ENCODE measurements at regions not wholly inside any gene's neighbourhood (a gene's known extent, or its start where the extent isn't known, plus 50 kb on each side); places are given as distances from the start of the nearest gene placed in this dataset.

GRCh38 chr10:8192301-8192700 is 137.8 kb downstream of the GATA3 start:
- no peak for TF ChIP-seq EP300 (IDR thresholded peaks at IDR 0.05; ENCODE audit: borderline replicate concordance)
- no peak for TF ChIP-seq TAF1 (IDR thresholded peaks at IDR 0.05; ENCODE audit: low read depth)
- no peak for TF ChIP-seq MAX (IDR thresholded peaks at IDR 0.05)
- TF ChIP-seq FOXM1 (IDR thresholded peaks at IDR 0.05; ENCODE audit: borderline replicate concordance, low read depth): no peak
- TF ChIP-seq, protein P1, sequence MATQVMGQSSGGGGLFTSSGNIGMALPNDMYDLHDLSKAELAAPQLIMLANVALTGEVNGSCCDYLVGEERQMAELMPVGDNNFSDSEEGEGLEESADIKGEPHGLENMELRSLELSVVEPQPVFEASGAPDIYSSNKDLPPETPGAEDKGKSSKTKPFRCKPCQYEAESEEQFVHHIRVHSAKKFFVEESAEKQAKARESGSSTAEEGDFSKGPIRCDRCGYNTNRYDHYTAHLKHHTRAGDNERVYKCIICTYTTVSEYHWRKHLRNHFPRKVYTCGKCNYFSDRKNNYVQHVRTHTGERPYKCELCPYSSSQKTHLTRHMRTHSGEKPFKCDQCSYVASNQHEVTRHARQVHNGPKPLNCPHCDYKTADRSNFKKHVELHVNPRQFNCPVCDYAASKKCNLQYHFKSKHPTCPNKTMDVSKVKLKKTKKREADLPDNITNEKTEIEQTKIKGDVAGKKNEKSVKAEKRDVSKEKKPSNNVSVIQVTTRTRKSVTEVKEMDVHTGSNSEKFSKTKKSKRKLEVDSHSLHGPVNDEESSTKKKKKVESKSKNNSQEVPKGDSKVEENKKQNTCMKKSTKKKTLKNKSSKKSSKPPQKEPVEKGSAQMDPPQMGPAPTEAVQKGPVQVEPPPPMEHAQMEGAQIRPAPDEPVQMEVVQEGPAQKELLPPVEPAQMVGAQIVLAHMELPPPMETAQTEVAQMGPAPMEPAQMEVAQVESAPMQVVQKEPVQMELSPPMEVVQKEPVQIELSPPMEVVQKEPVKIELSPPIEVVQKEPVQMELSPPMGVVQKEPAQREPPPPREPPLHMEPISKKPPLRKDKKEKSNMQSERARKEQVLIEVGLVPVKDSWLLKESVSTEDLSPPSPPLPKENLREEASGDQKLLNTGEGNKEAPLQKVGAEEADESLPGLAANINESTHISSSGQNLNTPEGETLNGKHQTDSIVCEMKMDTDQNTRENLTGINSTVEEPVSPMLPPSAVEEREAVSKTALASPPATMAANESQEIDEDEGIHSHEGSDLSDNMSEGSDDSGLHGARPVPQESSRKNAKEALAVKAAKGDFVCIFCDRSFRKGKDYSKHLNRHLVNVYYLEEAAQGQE (IDR thresholded peaks at IDR 0.05; ENCODE audit: low read depth): no peak
- no peak for TF ChIP-seq YY1 (IDR thresholded peaks at IDR 0.05; ENCODE audit: low read depth)
- TF ChIP-seq RAD21 (IDR thresholded peaks at IDR 0.05; ENCODE audit: low read depth): no peak
- no peak for TF ChIP-seq TCF12 (IDR thresholded peaks at IDR 0.05; ENCODE audit: low read depth)
- TF ChIP-seq ZBTB7A (IDR thresholded peaks at IDR 0.05; ENCODE audit: low read depth): no peak
